Posterior vena cava (tissue), 2 donors: ENCODE measurements at regions not wholly inside any gene's neighbourhood (a gene's known extent, or its start where the extent isn't known, plus 50 kb on each side); places are given as distances from the start of the nearest gene placed in this dataset.
A peak's percentile ranks its signal among the peaks of the same experiment; 100 is the strongest.

Experiments
- DNase-seq: peaks from one replicate; pipeline ENCODE4 v3.0.0-alpha.2; 2020; ENCODE audit warnings: low spot score
- intact Hi-C, 2 donors: fragments of 100-400 bp; cut with DNase I; formaldehyde crosslinking; loops; one replicate each; pipeline versions ENCODE4 v1.14.1 to v1.14.2; 2022 to 2023
- donor health status: DM: yes; HTN: yes; CAD: no.
- donor health status: DM: yes; HTN: yes; CAD: no.

DNA sequence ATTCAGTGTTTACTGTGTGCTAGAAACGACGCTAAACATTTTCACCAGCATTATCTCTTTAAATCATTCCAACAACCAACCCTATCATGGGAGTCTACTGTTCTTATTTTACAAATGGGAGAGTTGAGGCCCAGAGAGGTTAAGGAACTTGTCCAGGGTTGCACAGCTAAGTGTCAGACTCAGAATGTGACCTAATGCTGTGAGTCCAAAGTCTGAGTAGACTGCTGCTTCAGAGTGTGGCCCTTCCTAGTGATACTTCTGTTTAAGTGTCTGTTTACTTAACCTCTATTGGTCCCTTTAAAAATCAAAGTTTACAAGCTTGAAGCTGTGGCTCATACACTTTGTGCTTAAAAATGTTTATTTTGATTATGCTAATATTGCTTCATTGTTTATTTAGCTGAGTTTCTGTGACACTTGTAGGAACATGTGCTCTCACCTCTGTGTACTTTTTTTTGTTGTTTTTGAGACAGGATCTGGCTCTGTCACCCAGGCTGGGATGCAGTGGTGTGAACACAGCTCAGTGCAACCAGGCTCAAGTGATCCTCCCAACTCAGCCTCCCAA, 84.4 kb upstream of the SYPL1 start:
- no peak for DNase-seq
- intact Hi-C loops = no loop called here

DNA sequence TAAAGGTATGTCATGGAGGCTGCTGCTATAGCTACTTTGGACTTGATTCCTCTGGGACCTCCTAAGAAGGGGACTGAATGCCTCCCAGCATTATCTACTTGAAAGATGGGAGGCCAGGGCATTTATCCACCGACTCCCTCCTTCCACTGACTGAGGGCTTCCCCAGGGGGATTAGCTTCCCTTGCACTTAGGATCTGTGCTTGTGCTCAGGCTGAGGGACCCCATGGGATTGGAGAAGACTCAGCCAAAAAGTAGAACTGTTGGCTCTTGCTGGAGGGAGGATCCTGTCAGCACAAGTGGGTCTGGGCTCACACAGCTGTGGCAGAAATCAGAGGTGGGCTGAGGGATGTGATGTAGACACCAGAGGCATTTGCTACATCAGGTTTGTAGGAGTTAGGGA, 81.5 kb upstream of the SYPL1 start:
- intact Hi-C loops = no loop called here
- DNase-seq = no peak

DNA sequence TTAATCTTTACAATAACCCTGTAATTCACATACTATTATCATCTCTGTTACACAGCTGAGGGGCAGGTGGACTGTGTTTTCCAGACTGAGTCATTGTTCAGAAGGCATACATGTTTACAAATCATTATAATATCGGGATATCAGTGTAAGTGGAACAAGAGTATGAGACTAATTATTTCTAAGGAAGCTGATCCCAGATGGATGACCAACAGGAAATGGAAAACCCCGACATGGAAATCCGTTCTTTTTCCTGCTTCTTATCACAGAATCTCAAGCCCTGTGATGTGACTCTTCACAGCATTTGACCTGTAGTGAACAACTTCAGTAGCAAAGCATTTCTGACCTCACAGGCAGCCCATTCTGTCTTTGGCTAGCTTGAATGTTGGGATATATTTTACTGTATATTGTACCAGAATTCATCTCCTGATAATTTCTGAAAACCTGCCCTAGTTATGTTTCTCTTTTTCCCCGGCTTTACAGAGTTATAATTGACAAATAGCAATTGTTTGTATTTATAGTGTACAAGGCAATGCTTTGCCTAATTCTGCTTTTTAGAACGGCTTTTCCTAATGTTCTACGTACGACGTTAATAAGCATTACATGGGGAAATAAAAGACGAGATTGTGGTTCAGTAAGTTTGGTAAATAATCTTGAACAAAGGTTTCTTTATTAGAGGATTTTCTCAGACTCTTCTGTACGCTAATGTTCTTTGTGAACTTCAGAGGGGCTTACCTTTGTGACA, 78.6 kb upstream of the SYPL1 start:
- DNase-seq = no peak
- intact Hi-C loops = no loop called here

DNA sequence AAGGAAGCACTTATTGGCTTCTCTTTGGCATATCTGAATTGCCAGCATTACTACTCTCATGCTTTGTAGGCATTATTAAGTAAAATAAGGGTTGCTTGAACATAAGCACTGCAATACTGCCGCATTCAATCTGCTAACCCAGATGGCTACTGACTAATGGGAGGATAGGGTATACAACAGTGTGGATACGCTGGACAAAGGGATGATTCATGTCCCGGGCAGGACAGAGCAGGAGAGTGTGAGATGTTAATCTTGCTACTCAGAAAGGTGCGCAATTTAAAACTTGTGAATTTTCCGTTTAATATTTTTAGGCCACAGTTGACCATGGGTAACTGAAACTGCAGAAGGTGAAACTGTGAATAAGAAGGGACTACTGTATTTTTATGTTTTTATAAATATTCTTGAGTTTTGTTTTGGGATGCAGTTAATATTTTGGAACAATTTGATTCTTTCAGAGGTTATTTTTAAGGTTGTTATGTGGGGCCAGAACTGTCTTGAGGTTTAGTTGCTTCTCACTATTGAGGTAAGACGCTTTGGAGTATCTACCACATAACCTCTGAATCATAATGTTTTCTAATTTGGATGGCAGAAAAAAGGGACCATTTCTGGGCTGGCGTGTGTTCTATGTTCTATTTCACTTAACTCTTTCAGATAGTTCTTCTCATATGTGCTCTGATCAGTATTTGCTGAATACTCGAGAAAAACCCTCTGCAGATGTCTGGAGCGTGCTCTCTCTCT, 75.7 kb upstream of the SYPL1 start:
- intact Hi-C loops = loop anchor here in 1 of 2 donors (10.0 kb wide), 1 partner anchor 547 kb away; no protein-coding TSS in a partner anchor

DNA sequence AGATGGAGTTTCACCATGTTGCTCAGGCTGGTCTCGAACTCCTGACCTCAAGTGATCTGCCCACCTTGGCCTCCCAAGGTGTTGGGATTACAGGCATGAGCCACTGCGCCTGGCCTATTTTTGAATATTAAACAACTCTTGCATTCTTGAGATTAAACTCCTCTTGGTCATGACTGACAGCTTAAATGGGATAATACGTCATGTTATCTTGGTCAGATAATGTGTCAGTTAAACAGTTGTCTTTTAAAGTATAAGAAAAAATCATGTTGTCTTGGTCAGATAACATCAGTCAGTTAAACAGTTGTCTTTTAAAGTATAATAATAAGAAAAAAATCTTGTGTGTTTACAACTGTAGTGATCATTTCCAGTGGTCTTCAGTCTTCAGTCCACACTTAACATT, 73.6 kb upstream of the SYPL1 start:
- intact Hi-C loops = loop anchor here in 1 of 2 donors (10.0 kb wide), 1 partner anchor 549 kb away; no protein-coding TSS in a partner anchor
- no peak for DNase-seq

More for the DNA sequence above, 75.7 kb upstream of the SYPL1 start:
- no peak for DNase-seq

DNA sequence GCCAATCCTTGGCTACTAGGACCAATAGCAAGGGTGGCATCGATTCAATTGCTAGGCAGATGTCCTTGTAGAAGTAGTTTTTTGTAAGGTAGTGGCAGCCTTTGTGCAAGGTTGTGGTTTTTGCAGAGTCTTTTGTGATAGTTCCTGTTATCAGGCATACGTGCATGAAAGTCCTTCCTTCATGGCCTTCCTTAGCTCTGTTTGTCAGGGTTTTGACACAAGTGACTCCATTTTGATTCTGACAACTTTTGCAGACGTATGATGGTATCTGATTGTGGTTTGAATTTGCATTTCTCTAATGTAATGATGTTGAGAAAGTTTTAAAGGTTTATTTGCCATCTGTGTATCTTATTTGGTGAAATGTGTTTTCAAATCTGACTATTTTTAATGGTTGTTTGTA, 71.8 kb upstream of the SYPL1 start:
- no peak for DNase-seq
- intact Hi-C loops = loop anchor here in 1 of 2 donors (10.0 kb wide), 1 partner anchor 551 kb away; no protein-coding TSS in a partner anchor

DNA sequence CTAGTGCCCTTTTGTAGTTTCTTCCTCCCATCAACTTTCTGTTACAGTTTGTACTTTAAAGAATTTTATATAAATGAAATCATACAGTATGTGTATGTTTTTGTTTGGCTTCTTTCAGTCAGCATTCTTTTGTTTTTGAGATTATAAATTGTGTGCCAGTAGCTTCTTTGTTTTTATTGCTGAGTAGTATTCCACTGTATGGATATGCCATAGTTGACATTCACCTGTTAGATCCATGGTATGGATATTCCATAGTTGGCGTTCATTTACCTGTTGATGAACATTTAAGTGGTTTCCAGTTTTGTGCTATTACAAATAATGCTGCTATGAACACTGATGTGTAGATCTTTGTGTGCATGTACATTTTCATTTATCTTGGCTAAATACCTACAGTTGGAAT, 70.8 kb upstream of the SYPL1 start:
- intact Hi-C loops = loop anchor here in 1 of 2 donors (10.0 kb wide), 1 partner anchor 552 kb away; no protein-coding TSS in a partner anchor
- no peak for DNase-seq

DNA sequence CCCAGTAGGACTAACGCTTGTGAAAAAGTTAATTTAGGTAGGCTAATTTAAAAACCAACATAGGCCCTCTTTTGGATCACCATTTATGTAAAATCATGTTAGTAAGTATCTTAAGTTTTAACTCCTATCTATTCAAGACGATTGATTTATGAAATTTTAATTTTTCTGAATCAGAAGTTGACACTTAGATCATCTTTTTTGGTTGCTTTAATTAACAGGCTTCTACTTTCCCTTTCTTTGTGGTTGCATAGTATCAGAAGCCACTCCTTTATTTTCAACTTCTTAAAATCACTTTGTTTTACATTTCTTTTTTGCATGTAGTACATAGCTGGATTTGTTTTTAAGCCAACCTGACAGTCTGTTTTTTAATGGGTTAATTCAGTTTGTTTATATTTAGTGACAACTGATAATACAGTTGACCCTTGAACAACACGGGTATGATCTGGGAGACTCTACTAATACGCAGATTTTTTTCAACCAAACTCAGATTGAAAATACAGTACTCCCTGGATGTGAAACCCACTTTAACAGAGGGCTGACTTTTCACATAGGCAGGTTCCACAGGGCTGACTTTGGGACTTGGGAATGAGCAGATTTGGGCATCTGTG, 69.7 kb upstream of the SYPL1 start:
- no peak for DNase-seq
- intact Hi-C loops = loop anchor here in 1 of 2 donors (10.0 kb wide), 1 partner anchor 553 kb away; no protein-coding TSS in a partner anchor

DNA sequence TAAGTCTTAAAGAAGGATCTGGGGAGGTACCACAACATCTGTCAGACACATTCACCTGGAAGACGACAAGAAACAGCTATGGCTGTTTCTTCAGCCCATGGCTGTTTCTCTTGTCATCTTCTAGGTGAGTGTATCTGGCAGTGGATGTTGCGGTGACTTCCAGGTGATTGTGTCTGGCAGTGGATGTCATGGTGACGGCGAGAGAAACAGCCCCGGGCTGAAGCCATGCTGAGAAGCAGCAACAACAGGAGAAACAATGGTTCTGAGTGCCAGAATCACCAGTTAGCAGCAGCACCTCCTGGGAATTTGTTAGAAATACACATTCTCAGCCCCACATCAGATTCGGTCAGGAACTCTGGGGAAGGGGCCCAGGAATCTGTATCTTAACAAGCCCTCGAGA, 68.6 kb upstream of the SYPL1 start:
- DNase-seq = no peak
- intact Hi-C loops = loop anchor here in 1 of 2 donors (10.0 kb wide), 1 partner anchor 554 kb away; no protein-coding TSS in a partner anchor

DNA sequence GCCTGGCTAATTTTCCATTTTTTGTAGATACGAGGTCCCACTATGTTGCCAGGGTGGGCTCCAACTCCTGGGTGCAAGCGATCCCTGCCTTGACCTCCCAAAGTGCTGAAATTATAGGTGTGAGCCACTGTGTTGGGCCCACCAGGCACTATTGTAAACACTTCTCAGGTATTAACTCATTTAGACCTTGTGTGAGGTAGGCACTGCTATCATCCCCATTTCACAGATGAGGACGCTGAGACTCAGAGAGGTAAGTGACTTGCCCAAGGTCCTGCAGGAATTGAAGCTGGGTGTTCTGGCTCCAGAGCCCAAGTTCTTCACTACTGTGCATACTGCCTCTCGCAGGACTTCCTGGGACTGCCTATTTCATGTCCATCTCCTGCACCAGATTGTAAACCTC, 67.1 kb upstream of the SYPL1 start:
- DNase-seq = no peak
- intact Hi-C loops = loop anchor here (5.0 to 10.0 kb wide), 4 partner anchors 283 to 556 kb away; no protein-coding TSS in a partner anchor

DNA sequence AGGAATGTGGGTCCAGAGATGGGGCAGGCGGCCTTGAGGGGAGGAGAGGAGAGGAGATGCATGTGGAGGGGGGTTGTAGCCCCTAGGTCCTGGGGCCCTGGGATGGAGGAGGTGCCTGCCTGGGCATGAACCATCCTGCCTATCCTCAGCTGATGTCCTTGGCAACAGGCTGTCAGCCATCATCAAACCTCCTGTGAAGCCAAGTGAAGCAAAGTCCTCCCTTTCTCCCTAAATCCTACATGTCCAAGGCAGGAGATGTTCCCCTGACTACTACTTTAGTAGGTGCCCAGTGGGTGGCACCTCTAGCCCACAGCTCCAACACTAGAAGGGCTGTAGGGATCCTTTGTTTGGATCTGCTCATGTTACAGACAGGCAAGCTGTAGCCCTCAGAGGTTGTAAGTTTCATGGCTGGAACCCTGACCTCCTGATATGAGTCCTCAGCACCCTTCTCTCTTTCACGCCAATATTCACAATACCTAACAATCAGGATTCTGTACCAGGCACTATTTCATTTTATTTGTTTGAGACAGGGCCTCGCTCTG, 66.6 kb upstream of the SYPL1 start:
- no peak for DNase-seq

DNA sequence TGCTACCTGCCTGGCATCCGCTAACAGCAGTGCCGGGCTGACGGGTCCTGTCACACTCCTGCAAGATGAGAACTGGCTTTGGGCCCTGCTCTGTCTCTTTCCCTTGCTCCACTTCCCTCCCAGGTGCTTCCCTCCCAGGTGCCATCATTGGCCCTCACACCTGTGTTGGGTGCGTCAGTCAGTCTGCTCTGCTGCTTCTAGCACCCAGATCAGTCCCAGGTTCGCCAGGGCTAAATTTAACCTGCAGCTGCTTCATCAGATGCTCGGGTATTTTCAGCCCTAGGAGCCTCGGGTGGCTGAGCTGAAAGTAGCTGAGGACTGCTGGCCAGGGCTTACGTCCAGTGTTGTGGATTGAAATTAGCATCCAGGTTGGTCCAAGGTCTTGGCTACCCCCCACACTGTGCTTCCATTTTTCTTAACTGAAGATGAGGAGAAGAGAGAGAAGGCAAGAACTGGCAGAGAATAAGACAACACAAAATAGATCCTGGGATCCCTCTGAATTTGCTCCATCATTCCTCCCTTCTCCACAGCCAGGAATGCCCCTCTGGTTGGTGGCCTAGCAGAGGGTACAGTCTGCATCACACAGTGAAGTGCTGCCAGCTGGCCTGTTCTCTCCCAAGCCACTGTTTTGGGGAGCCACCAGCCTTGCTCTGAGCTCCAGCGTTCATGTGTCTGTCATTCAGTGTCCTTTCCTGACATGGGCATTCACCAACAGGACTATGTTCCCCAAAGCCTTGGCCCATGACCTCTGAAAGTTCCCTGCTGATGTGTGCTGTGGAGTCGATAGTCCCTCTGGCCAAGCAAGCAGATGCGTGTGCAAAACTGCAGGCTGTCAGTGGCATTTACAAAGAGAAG, 65.9 kb upstream of the SYPL1 start:
- DNase-seq = no peak
- intact Hi-C loops = loop anchor here (5.0 to 10.0 kb wide), 4 partner anchors 284 to 557 kb away; no protein-coding TSS in a partner anchor

More for the DNA sequence above, 66.6 kb upstream of the SYPL1 start:
- intact Hi-C loops = loop anchor here (5.0 to 10.0 kb wide), 4 partner anchors 284 to 556 kb away; no protein-coding TSS in a partner anchor

DNA sequence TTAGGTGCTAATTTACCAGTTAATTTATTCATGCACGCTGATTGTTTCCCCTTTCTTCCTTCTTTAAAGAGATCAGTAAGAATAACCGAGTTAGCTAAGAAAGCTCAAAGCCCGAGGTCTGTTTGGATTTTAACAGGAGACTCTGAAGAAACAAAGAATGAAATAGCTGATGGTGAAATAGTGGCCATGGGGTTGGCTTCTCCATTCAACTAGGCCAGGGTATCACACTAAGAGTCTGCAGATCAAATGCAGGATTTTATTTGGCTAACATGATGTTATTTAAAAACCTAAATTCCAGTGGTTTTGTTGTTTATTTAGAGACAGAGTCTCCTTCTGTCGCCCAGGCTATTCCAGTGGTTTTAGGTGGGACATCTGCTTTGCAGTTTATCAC, 65.2 kb upstream of the SYPL1 start:
- intact Hi-C loops = loop anchor here (5.0 to 10.0 kb wide), 4 partner anchors 285 to 558 kb away; no protein-coding TSS in a partner anchor
- no peak for DNase-seq

DNA sequence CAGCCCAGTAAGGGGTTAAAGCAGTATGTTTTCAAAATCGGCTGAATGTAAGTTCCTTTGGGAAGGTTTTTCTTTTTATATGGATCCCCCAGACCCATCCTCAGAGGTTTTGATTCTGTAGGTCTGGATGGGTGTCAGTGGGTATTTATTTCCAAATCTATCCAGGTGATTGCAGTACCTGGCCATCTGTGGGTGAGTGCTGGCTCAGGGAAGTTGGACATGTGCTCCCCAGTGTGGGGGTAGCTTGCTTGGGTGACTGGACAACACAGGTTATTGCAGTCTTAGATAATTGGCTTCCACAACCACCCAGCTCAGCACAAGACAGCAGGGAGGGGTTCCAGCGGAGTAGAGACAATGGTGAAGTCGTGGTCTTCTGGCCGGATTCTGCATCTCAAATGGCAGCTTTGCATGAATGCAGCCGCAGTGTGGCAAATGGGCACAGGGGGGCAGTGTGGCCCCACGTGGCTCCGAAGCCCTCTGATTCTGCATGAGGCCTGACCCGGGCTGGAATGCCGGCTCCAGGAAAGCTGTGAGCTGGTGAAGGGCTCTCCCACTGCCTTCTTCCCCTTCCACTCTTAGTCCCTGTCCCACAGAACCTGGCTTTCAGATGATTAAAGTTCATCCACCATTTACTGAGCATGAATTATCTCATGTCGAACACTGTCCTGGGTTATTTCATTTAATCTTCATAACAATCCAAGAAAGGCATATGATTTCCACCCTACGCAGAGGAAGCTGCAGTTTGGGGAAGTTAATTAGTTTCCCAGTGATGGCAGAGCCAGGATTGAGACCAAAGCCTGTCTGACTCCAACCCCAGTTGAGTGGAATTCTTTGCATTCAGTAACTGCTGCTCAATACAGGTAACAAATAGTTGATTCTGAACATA, 64.5 kb upstream of the SYPL1 start:
- intact Hi-C loops = loop anchor here (5.0 to 10.0 kb wide), 4 partner anchors 286 to 558 kb away; no protein-coding TSS in a partner anchor

DNA sequence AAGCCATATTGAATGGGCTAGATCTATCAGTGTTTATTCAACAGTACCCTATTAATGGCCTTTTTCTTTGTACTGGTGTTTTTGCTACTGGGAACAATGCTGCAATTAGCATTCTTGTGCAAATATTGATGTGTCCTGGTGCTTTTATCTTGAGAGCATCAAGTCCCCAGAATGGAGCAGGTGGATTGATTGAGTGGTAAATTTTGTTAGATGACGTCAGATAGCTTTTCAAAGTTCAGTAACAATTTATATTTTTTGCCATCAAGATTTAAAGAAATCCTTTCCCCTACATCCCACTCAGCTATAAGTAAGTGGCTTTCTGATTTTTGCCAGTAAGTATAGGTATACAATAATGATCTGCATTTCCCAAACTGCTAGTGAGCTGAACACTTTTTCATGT, 63.4 kb upstream of the SYPL1 start:
- DNase-seq = no peak
- intact Hi-C loops = loop anchor here (5.0 to 10.0 kb wide), 4 partner anchors 287 to 559 kb away; no protein-coding TSS in a partner anchor

More for the DNA sequence above, 64.5 kb upstream of the SYPL1 start:
- peak; percentile 95 for DNase-seq

DNA sequence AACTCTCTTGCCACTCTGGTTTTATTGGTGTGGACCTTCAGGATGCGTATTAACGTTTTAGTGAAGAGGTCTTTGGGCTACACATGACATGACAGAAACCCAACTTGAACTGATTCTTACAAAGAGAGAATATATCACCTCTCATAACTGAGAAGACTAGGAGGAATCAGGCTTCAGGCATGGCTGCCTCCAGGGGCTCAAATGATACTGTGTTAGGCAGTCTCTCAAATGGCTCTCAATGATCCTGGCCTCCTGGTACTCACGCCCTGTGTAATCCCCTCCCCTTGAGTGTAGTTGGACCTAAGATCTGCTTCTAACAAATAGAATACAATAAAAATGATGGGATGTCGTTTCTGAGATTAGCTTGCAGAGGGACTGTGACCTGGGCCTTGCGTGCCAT, 58.5 kb upstream of the SYPL1 start:
- intact Hi-C loops = loop anchor here in 1 of 2 donors (10.0 kb wide), 2 partner anchors 484 to 564 kb away; no protein-coding TSS in a partner anchor
- DNase-seq = no peak
